GM12878 (cell line): ENCODE measurements at regions not wholly inside any gene's neighbourhood (a gene's known extent, or its start where the extent isn't known, plus 50 kb on each side); places are given as distances from the start of the nearest gene placed in this dataset.
"Not testable (repeated sequence)": the region's sequence is repeated elsewhere in the genome, so short reads cannot be mapped to it uniquely, and the experiment has no call there.

ENCODE experiments used
- ATAC-seq: fragments of 200-7000 bp; cut with Tn5 transposase; 3 replicates; pipeline ENCODE4 v1.9.1; 2020; ENCODE audit warnings: mild to moderate bottlenecking, moderate library complexity
- BruUV-seq: library from RNA; stranded (reverse); fragments of 400-500 nt; replicated peaks from 2 replicates; lab custom pipeline; 2021; lab: Mats Ljungman, UMichigan
- CTCF ChIA-PET: fragments of 300-600 bp; sonication (Branson Sonifier 250); formaldehyde crosslinking; extraction: SDS; loops from one replicate; lab custom pipeline; 2021; ENCODE audit warnings: inconsistent platforms; lab: Yijun Ruan, JAX
- POLR2A ChIA-PET: fragments of 350-600 bp; formaldehyde crosslinking; extraction: SDS; loops from one replicate; lab custom pipeline; 2021; ENCODE audit warnings: inconsistent platforms; lab: Charles Lee
- RAD21 ChIA-PET: fragments of 300-600 bp; sonication (Branson Sonifier 250); formaldehyde crosslinking; loops from one replicate; lab custom pipeline; 2023; ENCODE audit warnings: antibody characterized with exemption; ENCODE audit not compliant: unreplicated experiment; lab: Charles Lee
- SMC1A ChIA-PET: fragments of 300-600 bp; sonication (Branson Sonifier 250); formaldehyde crosslinking; loops from one replicate; lab custom pipeline; 2023; ENCODE audit not compliant: unreplicated experiment, uncharacterized antibody; lab: Charles Lee
- DNase-seq: peaks from one replicate; pipeline ENCODE4 v3.0.0-alpha.2; 2011; ENCODE audit warnings: low read depth, low spot score
- FAIRE-seq: peaks from 3 replicates; lab custom pipeline; 2011; peaks lifted over from hg19 to GRCh38; lab: Jason Lieb, UNC
- H2AFZ ChIP-seq: 2 replicates; pipeline ENCODE4 v1.6.0; 2011; ENCODE audit warnings: low read depth, low read length, control low read depth; ENCODE audit not compliant: control insufficient read depth
- H3K27ac ChIP-seq: 2 replicates; pipeline ENCODE4 v1.5.1; 2011; ENCODE audit warnings: control low read depth; ENCODE audit not compliant: control insufficient read depth, insufficient read depth
- H3K27me3 ChIP-seq, 2 experiments: replicated peaks in 1 of 2; 2 replicates each; pipeline versions ENCODE4 v1.6.0 to v1.6.1; 2011; ENCODE audit warnings: low read length in 1 of 2; ENCODE audit not compliant: control insufficient read depth in 2 of 2, insufficient read depth in 2 of 2
- H3K36me3 ChIP-seq, 2 experiments: 2 replicates each; pipeline ENCODE4 v1.5.1; 2011; ENCODE audit warnings: low read length in 1 of 2; ENCODE audit not compliant: control insufficient read depth in 2 of 2, insufficient read depth in 2 of 2
- H3K4me1 ChIP-seq: 2 replicates; pipeline ENCODE4 v1.6.1; 2011; ENCODE audit warnings: mild to moderate bottlenecking, low read length, moderate library complexity, mixed read lengths; ENCODE audit not compliant: control insufficient read depth, insufficient read depth
- H3K4me2 ChIP-seq: 2 replicates; pipeline ENCODE4 v1.6.0; 2011; ENCODE audit warnings: control low read depth; ENCODE audit not compliant: control insufficient read depth, insufficient read depth
- H3K4me3 ChIP-seq: fragments of 200-600 bp; sonication (generic); 2 replicates; pipeline ENCODE4 v1.5.1; 2016
- H3K79me2 ChIP-seq: 2 replicates; pipeline ENCODE4 v1.6.0; 2011; ENCODE audit warnings: low read length; ENCODE audit not compliant: control insufficient read depth, insufficient read depth
- H3K9ac ChIP-seq: 2 replicates; pipeline ENCODE4 v1.8.0; 2011; ENCODE audit warnings: low read length, control low read depth, mixed read lengths; ENCODE audit not compliant: control insufficient read depth, insufficient read depth
- H3K9me3 ChIP-seq: replicated peaks from 3 replicates; pipeline ENCODE4 v1.5.1; 2011; ENCODE audit warnings: mild to moderate bottlenecking, low read length; ENCODE audit not compliant: control insufficient read depth, insufficient read depth
- H4K20me1 ChIP-seq: 2 replicates; pipeline ENCODE4 v1.6.0; 2011; ENCODE audit not compliant: control insufficient read depth, insufficient read depth
- ATF7 ChIP-seq: fragments of 450-650 bp; IDR thresholded peaks from 2 replicates; pipeline ENCODE4 v1.6.1; 2016; ENCODE audit warnings: low read depth, mild to moderate bottlenecking
- WGBS: methylation state at CpG from one replicate; pipeline ENCODE4 v1.1.6; 2016; ENCODE audit warnings: low lambda C conversion rate; ENCODE audit not compliant: insufficient replicate concordance, insufficient coverage; ENCODE audit errors: missing lambda C conversion rate; 5-methylcytosine and 5-hydroxymethylcytosine counted together
- in situ Hi-C: fragments of 300-500 bp; cut with MboI; formaldehyde crosslinking; loops from 9 replicates; pipeline ENCODE4 v1.14.3; 2018; ENCODE audit warnings: mixed read lengths
- intact Hi-C: fragments of 100-400 bp; cut with micrococcal nuclease; formaldehyde crosslinking; loops from one replicate; pipeline ENCODE4 v1.14.2; 2022; ENCODE audit not compliant: unreplicated experiment

DNA sequence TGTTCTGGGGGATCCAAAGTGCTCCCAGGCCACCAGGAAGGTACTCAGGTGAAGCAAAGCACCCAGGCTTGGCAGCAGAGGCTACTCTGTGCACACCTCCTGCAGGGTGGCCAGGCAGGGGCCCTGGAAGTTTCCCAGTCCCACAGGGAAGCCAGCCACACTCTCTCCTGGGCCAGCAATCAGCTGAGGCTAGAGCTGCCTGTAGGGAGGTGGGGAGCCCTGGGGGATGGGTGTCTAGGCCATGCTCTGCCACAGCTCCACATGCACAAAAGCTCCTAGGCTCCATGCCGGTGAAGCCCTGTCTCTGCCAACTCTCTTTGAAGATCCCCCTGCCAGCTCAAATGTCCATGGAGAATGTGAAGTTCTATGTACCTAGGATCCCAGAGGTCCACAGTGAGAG is 231.4 kb downstream of the SPATA31A6 start:
- H3K4me1 ChIP-seq, BruUV-seq, intact Hi-C loops, CTCF ChIA-PET, H3K4me3 ChIP-seq, ATAC-seq, H3K4me2 ChIP-seq, H3K27ac ChIP-seq, H2AFZ ChIP-seq, H3K9me3 ChIP-seq, H3K36me3 ChIP-seq, FAIRE-seq, H4K20me1 ChIP-seq, in situ Hi-C loops, DNase-seq, H3K79me2 ChIP-seq, H3K9ac ChIP-seq, POLR2A ChIA-PET, SMC1A ChIA-PET, H3K27me3 ChIP-seq, RAD21 ChIA-PET: not testable (repeated sequence)
- WGBS = no CpG with 5 or more reads among the region's 1 CpG

DNA sequence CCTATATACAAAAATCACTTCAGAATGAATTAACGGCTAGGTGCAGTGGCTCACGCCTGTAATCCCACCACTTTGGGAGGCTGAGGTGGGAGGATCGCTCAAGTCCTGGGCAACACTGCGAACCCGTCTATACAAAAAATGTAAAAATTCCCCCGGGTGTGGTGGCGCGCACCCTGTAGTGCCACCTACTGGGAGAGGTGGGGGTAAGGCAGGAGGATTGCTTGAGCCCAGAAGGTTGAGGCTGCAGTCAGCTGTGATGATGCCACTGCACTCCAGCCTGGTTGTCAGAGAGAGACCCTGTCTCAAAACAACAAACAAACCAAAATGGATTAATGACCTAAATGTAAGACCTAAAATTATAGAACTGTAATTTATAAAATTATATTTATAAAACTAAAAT is 236.2 kb downstream of the SPATA31A6 start:
- H3K27me3 ChIP-seq, intact Hi-C loops, H3K4me3 ChIP-seq, H3K4me1 ChIP-seq, FAIRE-seq, in situ Hi-C loops, H3K36me3 ChIP-seq, H3K9me3 ChIP-seq, H3K9ac ChIP-seq, POLR2A ChIA-PET, H2AFZ ChIP-seq, DNase-seq, H3K79me2 ChIP-seq, H3K4me2 ChIP-seq, SMC1A ChIA-PET, RAD21 ChIA-PET, BruUV-seq, CTCF ChIA-PET, H4K20me1 ChIP-seq, H3K27ac ChIP-seq: not testable (repeated sequence)
- WGBS = no CpG with 5 or more reads among the region's 8 CpGs
- peak; percentile 60; the same call in 2 of the 3 replicates for ATAC-seq

DNA sequence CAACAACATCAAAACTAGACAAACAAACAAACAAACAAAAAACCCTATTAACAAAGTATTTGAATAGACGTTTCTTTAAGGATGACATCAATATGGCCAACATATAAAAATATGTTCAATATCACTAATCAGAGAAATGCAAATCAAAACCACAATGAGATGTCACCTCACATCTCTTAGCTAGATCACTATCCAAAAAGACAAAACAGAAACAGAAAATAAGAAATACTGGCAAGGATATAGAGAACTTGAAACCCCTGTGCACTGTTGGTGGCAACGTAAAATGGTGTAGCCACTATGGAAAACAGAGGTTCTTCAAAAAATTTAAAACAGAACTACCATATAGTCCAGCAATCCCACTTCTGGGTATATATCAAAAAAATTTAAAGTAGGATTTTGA is 236.9 kb downstream of the SPATA31A6 start:
- SMC1A ChIA-PET, intact Hi-C loops, BruUV-seq, H3K9ac ChIP-seq, H3K4me3 ChIP-seq, H3K27me3 ChIP-seq, FAIRE-seq, DNase-seq, H3K36me3 ChIP-seq, H3K4me1 ChIP-seq, H4K20me1 ChIP-seq, H3K79me2 ChIP-seq, POLR2A ChIA-PET, H3K27ac ChIP-seq, H2AFZ ChIP-seq, CTCF ChIA-PET, H3K9me3 ChIP-seq, in situ Hi-C loops, H3K4me2 ChIP-seq, RAD21 ChIA-PET: not testable (repeated sequence)
- peak; percentile 30; the same call in 1 of the 2 replicates for TF ChIP-seq ATF7
- peak; percentile 73 for ATAC-seq
- 3% methylated on average over 2 of the region's 2 CpGs for whole genome bisulfite sequencing

DNA sequence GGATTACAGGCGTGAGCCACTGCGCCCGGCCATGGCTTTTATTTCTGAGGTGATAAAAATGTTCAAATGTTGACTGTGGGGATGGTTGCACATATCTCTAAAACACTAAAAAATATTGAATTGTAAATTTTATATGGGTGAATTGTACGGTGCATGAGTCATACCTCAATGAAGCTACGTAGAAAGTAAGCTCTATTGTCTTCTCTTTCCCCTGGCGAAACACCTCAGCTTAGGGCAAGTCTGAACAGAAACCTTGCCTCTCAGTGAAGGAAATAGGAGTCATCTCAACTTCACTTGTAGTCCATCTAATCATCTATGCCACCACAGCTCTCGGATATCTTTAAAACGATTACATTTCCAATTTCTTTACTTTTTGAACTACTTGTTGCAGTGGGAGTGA is 238.2 kb downstream of the SPATA31A6 start:
- H3K36me3 ChIP-seq, H3K4me2 ChIP-seq, FAIRE-seq, BruUV-seq, H3K9ac ChIP-seq, ATAC-seq, SMC1A ChIA-PET, H2AFZ ChIP-seq, H3K79me2 ChIP-seq, in situ Hi-C loops, H3K27me3 ChIP-seq, DNase-seq, H4K20me1 ChIP-seq, H3K4me1 ChIP-seq, POLR2A ChIA-PET, H3K4me3 ChIP-seq, intact Hi-C loops, RAD21 ChIA-PET, H3K27ac ChIP-seq, H3K9me3 ChIP-seq, CTCF ChIA-PET: not testable (repeated sequence)
- WGBS = 68% methylated on average over 8 of the region's 8 CpGs
